Stromal cell of bone marrow (primary cell): ENCODE measurements at regions not wholly inside any gene's neighbourhood (a gene's known extent, or its start where the extent isn't known, plus 50 kb on each side); places are given as distances from the start of the nearest gene placed in this dataset.
"Not testable (repeated sequence)": the region's sequence is repeated elsewhere in the genome, so short reads cannot be mapped to it uniquely, and the experiment has no call there.

Experiments
- DNase-seq: peaks from one replicate; pipeline ENCODE4 v3.0.0-alpha.2; 2012; ENCODE audit warnings: low read depth

GRCh38 chr1:200282497-200283122 lies 127.2 kb downstream of the ZNF281 start:
- no peak for DNase-seq

- no peak for DNase-seq
Measured at GRCh38 chr1:200281201-200281835, 128.5 kb downstream of the ZNF281 start.

- peak; percentile 47 for DNase-seq
Measured at GRCh38 chr1:200279810-200280411, 129.9 kb downstream of the ZNF281 start.

- no peak for DNase-seq
Measured at GRCh38 chr1:200275816-200276453, 133.9 kb downstream of the ZNF281 start.

GRCh38 chr1:200275415-200275814 lies 134.4 kb downstream of the ZNF281 start:
- DNase-seq = no peak

GRCh38 chr1:200274116-200274515 lies 135.7 kb downstream of the ZNF281 start:
- no peak for DNase-seq

GRCh38 chr1:200272481-200273068 lies 137.3 kb downstream of the ZNF281 start:
- no peak for DNase-seq

GRCh38 chr1:200269256-200269655 lies 140.6 kb downstream of the ZNF281 start:
- no peak for DNase-seq

GRCh38 chr1:200267937-200268336 lies 141.9 kb downstream of the ZNF281 start:
- DNase-seq = no peak

GRCh38 chr1:200267458-200267857 lies 142.4 kb downstream of the ZNF281 start:
- DNase-seq = no peak

- no peak for DNase-seq
Measured at GRCh38 chr1:200266871-200267270, 143.0 kb downstream of the ZNF281 start.

GRCh38 chr1:200265881-200266280 lies 144.0 kb downstream of the ZNF281 start:
- DNase-seq = no peak

GRCh38 chr1:200265104-200265503 lies 144.7 kb downstream of the ZNF281 start:
- no peak for DNase-seq

- no peak for DNase-seq
Measured at GRCh38 chr1:200263203-200263602, 146.6 kb downstream of the ZNF281 start.

GRCh38 chr1:200262326-200262965 lies 147.4 kb downstream of the ZNF281 start:
- no peak for DNase-seq

GRCh38 chr1:200260597-200261335 lies 149.1 kb downstream of the ZNF281 start:
- no peak for DNase-seq

GRCh38 chr1:200258447-200259375 lies 151.1 kb downstream of the ZNF281 start:
- no peak for DNase-seq

- DNase-seq = no peak
Measured at GRCh38 chr1:200257235-200257634, 152.6 kb downstream of the ZNF281 start.

GRCh38 chr1:200254602-200255001 lies 155.2 kb downstream of the ZNF281 start:
- DNase-seq = not testable (repeated sequence)

GRCh38 chr1:200253774-200254495 lies 155.9 kb downstream of the ZNF281 start:
- DNase-seq = no peak
